ENCODE measurements at regions not wholly inside any gene's neighbourhood (a gene's known extent, or its start where the extent isn't known, plus 50 kb on each side); places are given as distances from the start of the nearest gene placed in this dataset.
"Not testable (repeated sequence)": the region's sequence is repeated elsewhere in the genome, so short reads cannot be mapped to it uniquely, and the experiment has no call there.

GRCh38 chr6:156423829-156424228 lies 353.3 kb upstream of the ARID1B start:
- DNase-seq (ENCODE audit: low read depth) = peak; percentile 11
- TF ChIP-seq CTCF (IDR thresholded peaks at IDR 0.05; ENCODE audit: insufficient read depth, low read depth, low read length, missing control alignments) = no peak
- no peak overlapping the region for H3K4me3 ChIP-seq (ENCODE audit: low read depth, low read length)

GRCh38 chr6:156423075-156423474 lies 354.1 kb upstream of the ARID1B start:
- no peak for DNase-seq (ENCODE audit: low read depth)
- no peak for TF ChIP-seq CTCF (IDR thresholded peaks at IDR 0.05; ENCODE audit: insufficient read depth, low read depth, low read length, missing control alignments)
- H3K4me3 ChIP-seq (ENCODE audit: low read depth, low read length) = no peak overlapping the region

- DNase-seq (ENCODE audit: low read depth) = no peak
- no peak for TF ChIP-seq CTCF (IDR thresholded peaks at IDR 0.05; ENCODE audit: insufficient read depth, low read depth, low read length, missing control alignments)
- H3K4me3 ChIP-seq (ENCODE audit: low read depth, low read length) = no peak overlapping the region
These were observed 355.2 kb upstream of the ARID1B start for GRCh38 chr6:156421933-156422332.

- not testable (repeated sequence) for DNase-seq (ENCODE audit: low read depth); H3K4me3 ChIP-seq (ENCODE audit: low read depth, low read length)
These were observed 355.9 kb upstream of the ARID1B start for GRCh38 chr6:156421301-156421700.

- H3K4me3 ChIP-seq (ENCODE audit: low read depth, low read length) = no peak overlapping the region
- no peak for DNase-seq (ENCODE audit: low read depth)
- no peak for TF ChIP-seq CTCF (IDR thresholded peaks at IDR 0.05; ENCODE audit: insufficient read depth, low read depth, low read length, missing control alignments)
These were observed 356.8 kb upstream of the ARID1B start for GRCh38 chr6:156420172-156420993.

- H3K4me3 ChIP-seq (ENCODE audit: low read depth, low read length) = no peak overlapping the region
- DNase-seq (ENCODE audit: low read depth) = no peak
- no peak for TF ChIP-seq CTCF (IDR thresholded peaks at IDR 0.05; ENCODE audit: insufficient read depth, low read depth, low read length, missing control alignments)
These were observed 357.6 kb upstream of the ARID1B start for GRCh38 chr6:156419594-156419993.

- no peak overlapping the region for H3K4me3 ChIP-seq (ENCODE audit: low read depth, low read length)
- no peak for TF ChIP-seq CTCF (IDR thresholded peaks at IDR 0.05; ENCODE audit: insufficient read depth, low read depth, low read length, missing control alignments)
- DNase-seq (ENCODE audit: low read depth) = no peak
These were observed 358.9 kb upstream of the ARID1B start for GRCh38 chr6:156418253-156418652.
